Retinal pigment epithelial cell (primary cell): ENCODE measurements at regions not wholly inside any gene's neighbourhood (a gene's known extent, or its start where the extent isn't known, plus 50 kb on each side); places are given as distances from the start of the nearest gene placed in this dataset.

Experiments used
- DNase-seq: peaks from one replicate; pipeline ENCODE4 v3.0.0-alpha.2; 2010; ENCODE audit warnings: low read depth
- H3K4me3 ChIP-seq: 2 replicates; pipeline ENCODE4 v1.5.1; 2011; ENCODE audit warnings: mild to moderate bottlenecking, low read length, control low read depth, moderate library complexity
- TF ChIP-seq, protein P1 (sequence below): conservative IDR thresholded peaks from 2 replicates; pipeline ENCODE4 v1.5.1; 2011; ENCODE audit warnings: low read depth, low read length, control low read depth, inconsistent platforms

DNA sequence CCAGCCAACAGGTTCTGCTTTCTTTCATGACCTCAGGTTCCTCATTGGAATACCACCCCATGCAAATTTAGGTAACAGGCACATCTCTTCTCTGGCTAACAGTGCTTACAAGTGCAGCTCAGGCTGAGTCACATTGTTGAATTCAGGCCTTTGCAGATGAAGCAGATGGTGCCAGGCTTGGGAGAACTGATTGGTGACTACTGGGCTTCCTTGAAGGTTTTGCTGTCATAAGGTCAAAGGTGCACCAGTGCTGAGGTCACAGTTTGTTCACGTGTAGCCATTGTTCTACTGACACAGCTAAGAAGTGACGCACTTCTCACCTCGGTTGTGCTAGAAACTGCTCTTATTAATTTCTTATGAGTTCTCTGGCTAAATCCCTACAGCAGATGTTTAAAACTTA lies 128.6 kb upstream of the BMPER start:
- TF ChIP-seq, protein P1, sequence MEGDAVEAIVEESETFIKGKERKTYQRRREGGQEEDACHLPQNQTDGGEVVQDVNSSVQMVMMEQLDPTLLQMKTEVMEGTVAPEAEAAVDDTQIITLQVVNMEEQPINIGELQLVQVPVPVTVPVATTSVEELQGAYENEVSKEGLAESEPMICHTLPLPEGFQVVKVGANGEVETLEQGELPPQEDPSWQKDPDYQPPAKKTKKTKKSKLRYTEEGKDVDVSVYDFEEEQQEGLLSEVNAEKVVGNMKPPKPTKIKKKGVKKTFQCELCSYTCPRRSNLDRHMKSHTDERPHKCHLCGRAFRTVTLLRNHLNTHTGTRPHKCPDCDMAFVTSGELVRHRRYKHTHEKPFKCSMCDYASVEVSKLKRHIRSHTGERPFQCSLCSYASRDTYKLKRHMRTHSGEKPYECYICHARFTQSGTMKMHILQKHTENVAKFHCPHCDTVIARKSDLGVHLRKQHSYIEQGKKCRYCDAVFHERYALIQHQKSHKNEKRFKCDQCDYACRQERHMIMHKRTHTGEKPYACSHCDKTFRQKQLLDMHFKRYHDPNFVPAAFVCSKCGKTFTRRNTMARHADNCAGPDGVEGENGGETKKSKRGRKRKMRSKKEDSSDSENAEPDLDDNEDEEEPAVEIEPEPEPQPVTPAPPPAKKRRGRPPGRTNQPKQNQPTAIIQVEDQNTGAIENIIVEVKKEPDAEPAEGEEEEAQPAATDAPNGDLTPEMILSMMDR = no peak

DNA sequence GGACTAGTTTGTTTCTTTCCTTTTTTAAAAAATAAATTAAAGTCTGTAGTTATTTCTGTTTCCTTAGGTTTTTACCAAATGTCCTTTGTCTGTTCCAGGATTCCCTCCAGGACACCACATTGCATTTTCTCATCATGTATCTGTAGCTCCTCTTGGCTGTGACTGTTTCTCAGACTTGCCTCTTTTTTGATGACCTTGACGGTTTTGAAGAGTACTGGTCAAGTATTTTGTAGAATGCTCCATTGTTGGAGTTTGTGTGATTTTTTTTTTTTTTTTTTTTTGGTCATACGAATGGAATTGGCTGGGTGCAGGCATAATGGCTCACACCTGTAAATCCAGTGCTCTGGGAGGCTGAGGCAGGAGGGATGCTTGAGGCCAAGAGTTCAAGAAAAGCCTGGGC lies 127.1 kb upstream of the BMPER start:
- no peak for DNase-seq
- TF ChIP-seq, protein P1 = no peak
- no peak overlapping the region for H3K4me3 ChIP-seq

More for the DNA sequence above, 128.6 kb upstream of the BMPER start:
- H3K4me3 ChIP-seq = no peak overlapping the region
- no peak for DNase-seq

DNA sequence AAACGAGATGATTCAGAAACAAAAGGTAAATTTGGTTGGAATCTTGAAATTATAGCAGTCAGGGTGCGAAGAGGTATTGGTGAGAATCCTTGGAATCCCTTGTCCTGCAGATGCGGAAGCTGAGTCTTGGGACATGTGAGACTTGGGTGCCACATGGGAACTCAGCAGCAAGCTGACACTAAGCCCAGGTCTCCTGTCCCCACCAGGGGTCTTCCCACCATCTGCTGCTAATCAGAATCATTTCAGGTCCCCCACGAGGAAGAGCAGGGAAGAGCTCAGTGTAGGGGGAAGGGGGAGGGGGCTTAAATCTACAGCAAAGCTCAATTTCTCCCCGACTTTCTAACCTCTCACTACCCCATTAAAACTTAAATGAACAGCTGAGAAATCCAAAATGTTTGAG lies 126.1 kb upstream of the BMPER start:
- no peak for DNase-seq
- TF ChIP-seq, protein P1 = no peak
- H3K4me3 ChIP-seq = no peak overlapping the region

DNA sequence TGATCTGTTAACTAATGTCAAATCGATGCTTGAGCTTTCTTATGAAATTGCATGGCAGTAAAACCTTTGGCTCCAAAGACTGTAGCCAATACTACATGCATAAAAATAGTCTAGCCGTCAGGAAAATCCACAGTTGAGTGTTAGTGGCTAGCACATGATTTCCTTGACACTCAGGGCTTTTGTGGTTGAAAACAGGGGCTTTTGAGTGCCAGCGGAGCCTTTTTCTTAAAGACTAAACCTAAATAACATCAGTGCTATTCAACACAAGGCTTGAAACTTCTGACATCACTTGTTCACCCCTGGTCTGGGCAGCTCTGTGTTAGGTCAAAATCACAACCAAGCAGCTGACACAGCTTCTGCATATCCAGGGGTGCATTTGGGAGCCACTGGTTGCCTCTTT lies 124.2 kb upstream of the BMPER start:
- no peak for DNase-seq
- TF ChIP-seq, protein P1 = no peak
- H3K4me3 ChIP-seq = no peak overlapping the region

DNA sequence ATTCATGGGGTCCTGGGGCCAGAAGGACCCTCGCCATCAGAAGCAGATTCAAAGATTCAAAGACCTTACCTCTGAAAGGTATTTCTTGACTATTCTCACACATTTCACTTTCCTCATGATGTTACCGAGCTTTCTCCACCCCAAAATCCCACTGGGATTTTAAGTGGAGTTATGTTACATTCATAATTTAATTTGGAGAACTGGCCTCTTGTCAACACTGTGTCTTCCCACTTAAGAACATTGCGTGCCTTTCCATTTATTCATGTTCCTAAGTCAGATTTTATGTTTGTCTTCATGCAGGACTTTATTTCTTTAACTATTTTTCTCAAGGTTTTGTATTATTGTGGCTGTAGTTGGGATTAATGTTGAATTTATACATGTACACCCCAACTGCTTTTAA lies 123.5 kb upstream of the BMPER start:
- H3K4me3 ChIP-seq = no peak overlapping the region
- TF ChIP-seq, protein P1 = no peak
- no peak for DNase-seq

DNA sequence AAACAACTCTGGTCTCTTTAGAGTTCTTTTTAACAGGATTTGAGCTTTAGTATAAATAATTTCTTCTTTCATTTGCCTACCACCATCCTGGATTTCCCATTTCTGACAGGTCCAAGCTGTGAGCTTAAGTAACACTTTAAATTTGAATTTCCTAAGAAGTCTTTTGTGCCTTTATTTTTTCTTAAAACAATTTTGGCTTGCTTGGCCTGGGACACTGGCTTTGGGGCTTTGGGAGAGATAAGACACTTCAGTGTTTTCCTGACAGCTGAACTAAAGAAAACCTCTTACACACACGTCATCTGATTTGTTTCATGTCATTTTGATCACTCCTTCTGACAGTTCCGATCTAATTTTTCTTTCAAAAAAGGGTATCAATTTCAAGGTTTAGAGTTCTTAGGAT lies 121.3 kb upstream of the BMPER start:
- DNase-seq = no peak
- H3K4me3 ChIP-seq = no peak overlapping the region
- TF ChIP-seq, protein P1 = no peak

DNA sequence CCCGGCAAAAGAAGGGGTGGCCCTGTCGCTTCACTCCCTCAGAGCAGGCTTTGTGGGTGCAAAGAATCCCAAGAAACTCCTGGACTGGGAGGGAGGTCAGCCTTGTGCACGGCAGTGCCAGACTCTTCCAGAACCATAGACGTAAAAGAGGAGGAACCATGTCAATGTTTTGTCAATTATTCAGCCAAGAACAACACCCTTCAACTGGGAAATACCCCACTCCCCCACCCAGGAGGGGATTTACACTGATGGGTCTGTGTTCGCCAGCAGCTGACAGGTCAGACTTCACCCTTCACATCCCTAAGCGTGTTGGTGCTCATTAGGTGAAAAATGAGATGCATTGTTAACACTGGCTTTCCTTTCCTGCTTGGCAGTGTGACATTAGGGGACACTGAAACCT lies 116.8 kb upstream of the BMPER start:
- TF ChIP-seq, protein P1 = no peak
- H3K4me3 ChIP-seq = no peak overlapping the region
- no peak for DNase-seq
